GM21576 (cell line): ENCODE measurements at regions not wholly inside any gene's neighbourhood (a gene's known extent, or its start where the extent isn't known, plus 50 kb on each side); places are given as distances from the start of the nearest gene placed in this dataset.
"Not testable (repeated sequence)": the region's sequence is repeated elsewhere in the genome, so short reads cannot be mapped to it uniquely, and the experiment has no call there.

ENCODE experiments used
- ATAC-seq: cut with Tn5 transposase; IDR thresholded peaks from one replicate; pipeline ENCODE4 v1.9.1; 2021; ENCODE audit warnings: mild to moderate bottlenecking, moderate library complexity; ENCODE audit not compliant: unreplicated experiment

- ATAC-seq, result no peak
Observed at GRCh38 chr14:57150449-57150848, 118.3 kb downstream of the EXOC5 start.

- no peak for ATAC-seq
Observed at GRCh38 chr14:57139173-57139572, 129.5 kb downstream of the EXOC5 start.

GRCh38 chr14:57136669-57137328, 131.9 kb downstream of the EXOC5 start:
- ATAC-seq, result no peak

- not testable (repeated sequence) for ATAC-seq
Observed at GRCh38 chr14:57127809-57128208, 140.9 kb downstream of the EXOC5 start.

- no peak for ATAC-seq
Observed at GRCh38 chr14:57122129-57122528, 146.6 kb downstream of the EXOC5 start.

GRCh38 chr14:57112072-57112807, 156.5 kb downstream of the EXOC5 start:
- ATAC-seq, result not testable (repeated sequence)

GRCh38 chr14:57110411-57110810, 158.3 kb downstream of the EXOC5 start:
- not testable (repeated sequence) for ATAC-seq

GRCh38 chr14:57091030-57091608, 177.6 kb downstream of the EXOC5 start:
- no peak for ATAC-seq

- ATAC-seq, result no peak
Observed at GRCh38 chr14:57089901-57090300, 178.8 kb downstream of the EXOC5 start.

- no peak for ATAC-seq
Observed at GRCh38 chr14:57087841-57088240, 180.9 kb downstream of the EXOC5 start.

GRCh38 chr14:57086271-57087162, 182.2 kb downstream of the EXOC5 start:
- ATAC-seq, result no peak

- ATAC-seq, result no peak
Observed at GRCh38 chr14:57085801-57086200, 182.9 kb downstream of the EXOC5 start.

- ATAC-seq, result no peak
Observed at GRCh38 chr14:57085043-57085442, 183.7 kb downstream of the EXOC5 start.

GRCh38 chr14:57080691-57081090, 188.0 kb downstream of the EXOC5 start:
- no peak for ATAC-seq

GRCh38 chr14:57078054-57078453, 190.7 kb downstream of the EXOC5 start:
- ATAC-seq, result no peak

GRCh38 chr14:57073986-57074385, 194.7 kb downstream of the EXOC5 start:
- ATAC-seq, result no peak

- ATAC-seq, result no peak
Observed at GRCh38 chr14:57071639-57072038, 197.1 kb downstream of the EXOC5 start.

GRCh38 chr14:57069702-57070101, 199.0 kb downstream of the EXOC5 start:
- no peak for ATAC-seq

GRCh38 chr14:57068511-57068910, 200.2 kb downstream of the EXOC5 start:
- ATAC-seq, result no peak

- no peak for ATAC-seq
Observed at GRCh38 chr14:57066887-57067513, 201.7 kb downstream of the EXOC5 start.

- ATAC-seq, result no peak
Observed at GRCh38 chr14:57066463-57066862, 202.2 kb downstream of the EXOC5 start.
